H9 (cell line): ENCODE measurements at regions not wholly inside any gene's neighbourhood (a gene's known extent, or its start where the extent isn't known, plus 50 kb on each side); places are given as distances from the start of the nearest gene placed in this dataset.

Experiments
- DNase-seq: peaks from one replicate; pipeline ENCODE4 v3.0.0-alpha.2; 2017
- H2AFZ ChIP-seq: one replicate; pipeline ENCODE4 v1.6.1; 2013; ENCODE audit warnings: mild to moderate bottlenecking, low read length, control low read depth, moderate library complexity
- H2AK5ac ChIP-seq: 2 replicates; pipeline ENCODE4 v1.6.1; 2013; ENCODE audit warnings: low read length, control low read depth, mixed read lengths; ENCODE audit not compliant: insufficient read length
- H2BK120ac ChIP-seq: one replicate; pipeline ENCODE4 v1.6.1; 2013; ENCODE audit warnings: low read depth, mild to moderate bottlenecking, low read length, control low read depth, inconsistent platforms; ENCODE audit not compliant: poor library complexity, severe bottlenecking
- H2BK12ac ChIP-seq: 2 replicates; pipeline ENCODE4 v1.6.1; 2013; ENCODE audit warnings: low read length, control low read depth, mixed read lengths, low read depth; ENCODE audit not compliant: insufficient read length
- H2BK15ac ChIP-seq: 2 replicates; pipeline ENCODE4 v1.6.1; 2013; ENCODE audit warnings: low read depth, low read length, control low read depth
- H2BK20ac ChIP-seq: one replicate; pipeline ENCODE4 v1.6.1; 2013; ENCODE audit warnings: low read depth, mild to moderate bottlenecking, low read length, control low read depth, inconsistent platforms; ENCODE audit not compliant: poor library complexity, severe bottlenecking
- H2BK5ac ChIP-seq: 2 replicates; pipeline ENCODE4 v1.6.1; 2013; ENCODE audit warnings: low read length, control low read depth, mixed read lengths; ENCODE audit not compliant: insufficient read length
- H3K14ac ChIP-seq: 2 replicates; pipeline ENCODE4 v1.6.1; 2013; ENCODE audit warnings: low read length, control low read depth; ENCODE audit not compliant: insufficient read depth
- H3K18ac ChIP-seq: 2 replicates; pipeline ENCODE4 v1.6.1; 2013; ENCODE audit warnings: low read depth, mild to moderate bottlenecking, mixed read lengths, low read length, control low read depth; ENCODE audit not compliant: insufficient read length
- H3K23ac ChIP-seq: 2 replicates; pipeline ENCODE4 v1.6.1; 2013; ENCODE audit warnings: low read length, control low read depth, mixed read lengths, low read depth; ENCODE audit not compliant: insufficient read length
- H3K23me2 ChIP-seq: 2 replicates; pipeline ENCODE4 v1.6.1; 2013; ENCODE audit warnings: low read depth, mild to moderate bottlenecking, mixed read lengths, low read length, control low read depth; ENCODE audit not compliant: insufficient read length, poor library complexity, severe bottlenecking
- H3K27ac ChIP-seq: 2 replicates; pipeline ENCODE4 v1.5.1; 2013; ENCODE audit warnings: low read length, control low read depth, mixed read lengths, low read depth; ENCODE audit not compliant: insufficient read length
- H3K27me3 ChIP-seq: 2 replicates; pipeline ENCODE4 v1.6.1; 2013; ENCODE audit warnings: low read length, control low read depth, inconsistent platforms; ENCODE audit not compliant: insufficient read depth
- H3K4ac ChIP-seq: 2 replicates; pipeline ENCODE4 v1.6.1; 2013; ENCODE audit warnings: low read depth, mild to moderate bottlenecking, control low read depth, inconsistent platforms, low read length, moderate library complexity
- H3K4me1 ChIP-seq: 2 replicates; pipeline ENCODE4 v1.6.1; 2013; ENCODE audit warnings: low read length, control low read depth, inconsistent platforms; ENCODE audit not compliant: insufficient read depth
- H3K4me2 ChIP-seq: 2 replicates; pipeline ENCODE4 v1.6.1; 2013; ENCODE audit warnings: low read length, control low read depth, mixed read lengths; ENCODE audit not compliant: insufficient read length, insufficient read depth
- H3K56ac ChIP-seq: 2 replicates; pipeline ENCODE4 v1.6.1; 2013; ENCODE audit warnings: low read depth, mild to moderate bottlenecking, mixed read lengths, low read length, control low read depth; ENCODE audit not compliant: insufficient read length
- H3K79me1 ChIP-seq: 2 replicates; pipeline ENCODE4 v1.6.1; 2013; ENCODE audit warnings: low read depth, mild to moderate bottlenecking, moderate library complexity, low read length, control low read depth, inconsistent platforms; ENCODE audit not compliant: insufficient read depth, poor library complexity, severe bottlenecking
- H3K79me2 ChIP-seq: 2 replicates; pipeline ENCODE4 v1.6.1; 2013; ENCODE audit warnings: low read length, control low read depth, inconsistent platforms; ENCODE audit not compliant: insufficient read depth
- H3K9ac ChIP-seq: 2 replicates; pipeline ENCODE4 v1.6.1; 2013; ENCODE audit warnings: low read length, control low read depth, mixed read lengths; ENCODE audit not compliant: insufficient read length; ENCODE audit errors: extremely low read depth
- H3K9me3 ChIP-seq: one replicate; pipeline ENCODE4 v1.6.1; 2013; ENCODE audit warnings: low read depth, low read length, inconsistent platforms; ENCODE audit not compliant: control insufficient read depth
- H3T11ph ChIP-seq: one replicate; pipeline ENCODE4 v1.6.1; 2013; ENCODE audit warnings: mild to moderate bottlenecking, low read length, control low read depth, inconsistent platforms
- H4K20me1 ChIP-seq: one replicate; pipeline ENCODE4 v1.6.1; 2013; ENCODE audit not compliant: control insufficient read depth, insufficient read length, insufficient read depth
- H4K5ac ChIP-seq: 2 replicates; pipeline ENCODE4 v1.6.1; 2013; ENCODE audit warnings: low read depth, mild to moderate bottlenecking, mixed read lengths, low read length, control low read depth; ENCODE audit not compliant: insufficient read length
- H4K8ac ChIP-seq: replicated peaks from 2 replicates; pipeline ENCODE4 v1.6.1; 2013; ENCODE audit warnings: low read length, control low read depth, mixed read lengths, low read depth; ENCODE audit not compliant: insufficient read length
- H4K91ac ChIP-seq: 2 replicates; pipeline ENCODE4 v1.6.1; 2013; ENCODE audit warnings: low read depth, mild to moderate bottlenecking, moderate library complexity, mixed read lengths, low read length, control low read depth; ENCODE audit not compliant: insufficient read length
- H3K27ac Mint-ChIP-seq, 3 experiments: 2 replicates in 2 of 3; 3 replicates in 1 of 3; pipeline ENCODE4 v1.8.0; 2020 to 2021; ENCODE audit warnings: mixed read lengths in 3 of 3, mild to moderate bottlenecking in 1 of 3, moderate library complexity in 1 of 3
- H3K27me3 Mint-ChIP-seq: 2 replicates; pipeline ENCODE4 v1.8.0; 2021; ENCODE audit warnings: low read depth, mild to moderate bottlenecking, moderate library complexity, mixed read lengths
- H3K36me3 Mint-ChIP-seq, 3 experiments: 2 replicates in 2 of 3; 3 replicates in 1 of 3; pipeline ENCODE4 v1.8.0; 2020 to 2021; ENCODE audit warnings: low read depth in 3 of 3, mixed read lengths in 3 of 3; ENCODE audit not compliant: insufficient read depth in 1 of 3
- H3K4me1 Mint-ChIP-seq, 2 experiments: 2 replicates each; pipeline ENCODE4 v1.8.0; 2020; ENCODE audit warnings: mixed read lengths in 2 of 2
- H3K4me3 Mint-ChIP-seq, 2 experiments: 2 replicates in 1 of 2; 3 replicates in 1 of 2; pipeline ENCODE4 v1.8.0; 2020 to 2021; ENCODE audit warnings: mild to moderate bottlenecking in 2 of 2, mixed read lengths in 2 of 2, moderate library complexity in 1 of 2
- H3K9me3 Mint-ChIP-seq, 2 experiments: 2 replicates in 1 of 2; 3 replicates in 1 of 2; pipeline ENCODE4 v1.8.0; 2020; ENCODE audit warnings: mild to moderate bottlenecking in 2 of 2, mixed read lengths in 2 of 2, moderate library complexity in 1 of 2
- WGBS: extraction: QIAGEN DNeasy Blood & Tissue Kit; methylation state at CpG from one replicate; pipeline ENCODE4 v1.1.7; 2013; ENCODE audit warnings: missing lambda C conversion rate, low lambda C conversion rate, mixed read lengths; ENCODE audit not compliant: insufficient read length; ENCODE audit errors: extremely low coverage; 5-methylcytosine and 5-hydroxymethylcytosine counted together
- TF ChIP-seq, protein P1 (sequence below): fragments of 200-600 bp; sonication (generic); conservative IDR thresholded peaks from 3 replicates; pipeline ENCODE4 v1.8.0; 2021; ENCODE audit warnings: antibody characterized with exemption, mild to moderate bottlenecking

DNA sequence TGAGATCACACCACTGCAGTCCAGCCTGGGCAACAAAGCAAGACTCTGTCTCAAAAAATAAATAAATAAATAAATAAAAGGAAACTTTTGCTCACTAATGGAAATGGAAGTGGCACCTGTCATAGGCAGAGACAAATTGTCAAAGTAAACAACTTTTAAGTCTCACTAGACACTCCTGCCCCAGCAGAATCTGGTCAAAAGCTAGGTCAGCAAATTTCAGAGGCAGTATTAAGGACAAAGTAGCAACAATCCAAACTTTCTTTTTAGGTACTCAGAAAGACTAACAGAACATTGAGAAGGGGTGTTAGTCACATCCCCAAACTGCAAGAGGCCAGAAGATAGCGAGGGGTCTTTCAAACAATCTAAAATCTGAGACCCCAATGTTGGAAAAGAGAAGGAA is 101.4 kb upstream of the MSX2 start:
- DNase-seq = no peak
- H3K4ac ChIP-seq = no peak overlapping the region
- no peak overlapping the region for H3K4me2 ChIP-seq
- H3K18ac ChIP-seq = no peak overlapping the region
- H2BK20ac ChIP-seq = no peak overlapping the region
- H3K14ac ChIP-seq = no peak overlapping the region
- no peak overlapping the region for H3T11ph ChIP-seq
- no peak overlapping the region for H4K91ac ChIP-seq
- H3K56ac ChIP-seq = no peak overlapping the region
- no peaks in the 10 kb centered on the region; a peak in 1 of 5 replicates for H3K9me3 Mint-ChIP-seq
- H3K4me3 Mint-ChIP-seq = no peak overlapping the region
- peaks cover 34% of the 10 kb centered on the region for H3K27me3 Mint-ChIP-seq
- H3K27ac ChIP-seq = no peak overlapping the region
- H3K36me3 Mint-ChIP-seq = no peaks in the 10 kb centered on the region
- no peak overlapping the region for H2AFZ ChIP-seq
- H3K4me1 ChIP-seq = peaks cover 7% of the 10 kb centered on the region; the same call in 1 of the 2 replicates
- no peak overlapping the region for H3K27ac Mint-ChIP-seq
- H2BK5ac ChIP-seq = no peak overlapping the region
- H3K23ac ChIP-seq = no peak overlapping the region
- H2BK12ac ChIP-seq = no peak overlapping the region
- H3K27me3 ChIP-seq = no peaks in the 10 kb centered on the region
- no peak overlapping the region for H4K5ac ChIP-seq
- H3K79me2 ChIP-seq = no peaks in the 10 kb centered on the region
- no peaks in the 10 kb centered on the region for H3K23me2 ChIP-seq
- H2AK5ac ChIP-seq = no peak overlapping the region
- no peaks in the 10 kb centered on the region for H3K79me1 ChIP-seq
- H3K9ac ChIP-seq = no peak overlapping the region
- H4K8ac ChIP-seq = no peak overlapping the region
- no CpG with 5 or more reads among the region's 1 CpG for WGBS
- TF ChIP-seq, protein P1, sequence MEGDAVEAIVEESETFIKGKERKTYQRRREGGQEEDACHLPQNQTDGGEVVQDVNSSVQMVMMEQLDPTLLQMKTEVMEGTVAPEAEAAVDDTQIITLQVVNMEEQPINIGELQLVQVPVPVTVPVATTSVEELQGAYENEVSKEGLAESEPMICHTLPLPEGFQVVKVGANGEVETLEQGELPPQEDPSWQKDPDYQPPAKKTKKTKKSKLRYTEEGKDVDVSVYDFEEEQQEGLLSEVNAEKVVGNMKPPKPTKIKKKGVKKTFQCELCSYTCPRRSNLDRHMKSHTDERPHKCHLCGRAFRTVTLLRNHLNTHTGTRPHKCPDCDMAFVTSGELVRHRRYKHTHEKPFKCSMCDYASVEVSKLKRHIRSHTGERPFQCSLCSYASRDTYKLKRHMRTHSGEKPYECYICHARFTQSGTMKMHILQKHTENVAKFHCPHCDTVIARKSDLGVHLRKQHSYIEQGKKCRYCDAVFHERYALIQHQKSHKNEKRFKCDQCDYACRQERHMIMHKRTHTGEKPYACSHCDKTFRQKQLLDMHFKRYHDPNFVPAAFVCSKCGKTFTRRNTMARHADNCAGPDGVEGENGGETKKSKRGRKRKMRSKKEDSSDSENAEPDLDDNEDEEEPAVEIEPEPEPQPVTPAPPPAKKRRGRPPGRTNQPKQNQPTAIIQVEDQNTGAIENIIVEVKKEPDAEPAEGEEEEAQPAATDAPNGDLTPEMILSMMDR = no peak
- H3K4me1 Mint-ChIP-seq = peaks cover 23 to 31% of the 10 kb centered on the region in 2 experiments
- no peaks in the 10 kb centered on the region for H4K20me1 ChIP-seq
- H2BK120ac ChIP-seq = no peak overlapping the region
- no peaks in the 10 kb centered on the region for H3K9me3 ChIP-seq
- H2BK15ac ChIP-seq = no peak overlapping the region
